GM12878 (cell line): ENCODE measurements at regions not wholly inside any gene's neighbourhood (a gene's known extent, or its start where the extent isn't known, plus 50 kb on each side); places are given as distances from the start of the nearest gene placed in this dataset.

ENCODE experiments used
- ATAC-seq: fragments of 200-7000 bp; cut with Tn5 transposase; 3 replicates; pipeline ENCODE4 v1.9.1; 2020; ENCODE audit warnings: mild to moderate bottlenecking, moderate library complexity
- BruUV-seq: library from RNA; stranded (reverse); fragments of 400-500 nt; replicated peaks from 2 replicates; lab custom pipeline; 2021; lab: Mats Ljungman, UMichigan
- CTCF ChIA-PET: fragments of 300-600 bp; sonication (Branson Sonifier 250); formaldehyde crosslinking; extraction: SDS; loops from one replicate; lab custom pipeline; 2021; ENCODE audit warnings: inconsistent platforms; lab: Yijun Ruan, JAX
- POLR2A ChIA-PET: fragments of 350-600 bp; formaldehyde crosslinking; extraction: SDS; loops from one replicate; lab custom pipeline; 2021; ENCODE audit warnings: inconsistent platforms; lab: Charles Lee
- RAD21 ChIA-PET: fragments of 300-600 bp; sonication (Branson Sonifier 250); formaldehyde crosslinking; loops from one replicate; lab custom pipeline; 2023; ENCODE audit warnings: antibody characterized with exemption; ENCODE audit not compliant: unreplicated experiment; lab: Charles Lee
- SMC1A ChIA-PET: fragments of 300-600 bp; sonication (Branson Sonifier 250); formaldehyde crosslinking; loops from one replicate; lab custom pipeline; 2023; ENCODE audit not compliant: unreplicated experiment, uncharacterized antibody; lab: Charles Lee
- DNase-seq: peaks from one replicate; pipeline ENCODE4 v3.0.0-alpha.2; 2011; ENCODE audit warnings: low read depth, low spot score
- FAIRE-seq: peaks from 3 replicates; lab custom pipeline; 2011; peaks lifted over from hg19 to GRCh38; lab: Jason Lieb, UNC
- H2AFZ ChIP-seq: 2 replicates; pipeline ENCODE4 v1.6.0; 2011; ENCODE audit warnings: low read depth, low read length, control low read depth; ENCODE audit not compliant: control insufficient read depth
- H3K27ac ChIP-seq: 2 replicates; pipeline ENCODE4 v1.5.1; 2011; ENCODE audit warnings: control low read depth; ENCODE audit not compliant: control insufficient read depth, insufficient read depth
- H3K27me3 ChIP-seq, 2 experiments: replicated peaks in 1 of 2; 2 replicates each; pipeline versions ENCODE4 v1.6.0 to v1.6.1; 2011; ENCODE audit warnings: low read length in 1 of 2; ENCODE audit not compliant: control insufficient read depth in 2 of 2, insufficient read depth in 2 of 2
- H3K36me3 ChIP-seq, 2 experiments: 2 replicates each; pipeline ENCODE4 v1.5.1; 2011; ENCODE audit warnings: low read length in 1 of 2; ENCODE audit not compliant: control insufficient read depth in 2 of 2, insufficient read depth in 2 of 2
- H3K4me1 ChIP-seq: 2 replicates; pipeline ENCODE4 v1.6.1; 2011; ENCODE audit warnings: mild to moderate bottlenecking, low read length, moderate library complexity, mixed read lengths; ENCODE audit not compliant: control insufficient read depth, insufficient read depth
- H3K4me2 ChIP-seq: 2 replicates; pipeline ENCODE4 v1.6.0; 2011; ENCODE audit warnings: control low read depth; ENCODE audit not compliant: control insufficient read depth, insufficient read depth
- H3K4me3 ChIP-seq: fragments of 200-600 bp; sonication (generic); 2 replicates; pipeline ENCODE4 v1.5.1; 2016
- H3K79me2 ChIP-seq: 2 replicates; pipeline ENCODE4 v1.6.0; 2011; ENCODE audit warnings: low read length; ENCODE audit not compliant: control insufficient read depth, insufficient read depth
- H3K9ac ChIP-seq: 2 replicates; pipeline ENCODE4 v1.8.0; 2011; ENCODE audit warnings: low read length, control low read depth, mixed read lengths; ENCODE audit not compliant: control insufficient read depth, insufficient read depth
- H3K9me3 ChIP-seq: replicated peaks from 3 replicates; pipeline ENCODE4 v1.5.1; 2011; ENCODE audit warnings: mild to moderate bottlenecking, low read length; ENCODE audit not compliant: control insufficient read depth, insufficient read depth
- H4K20me1 ChIP-seq: 2 replicates; pipeline ENCODE4 v1.6.0; 2011; ENCODE audit not compliant: control insufficient read depth, insufficient read depth
- BHLHE40 ChIP-seq, 2 experiments: fragments of 450-650 bp in 1 of 2; IDR thresholded peaks; 2 replicates each; pipeline ENCODE4 v1.6.1; 2011 to 2017; ENCODE audit warnings: low read depth in 2 of 2, borderline replicate concordance in 1 of 2, improper control_type of control experiment in 1 of 2, low read length in 1 of 2, mild to moderate bottlenecking in 1 of 2
- BMI1 ChIP-seq: fragments of 450-650 bp; IDR thresholded peaks from 2 replicates; pipeline ENCODE4 v1.6.1; 2016; ENCODE audit warnings: mild to moderate bottlenecking, moderate library complexity, borderline replicate concordance
- CREM ChIP-seq: IDR thresholded peaks from 2 replicates; pipeline ENCODE4 v1.6.1; 2014; ENCODE audit warnings: antibody characterized with exemption, low read depth
- LARP7 ChIP-seq: fragments of 450-650 bp; IDR thresholded peaks from 2 replicates; pipeline ENCODE4 v1.6.1; 2017; ENCODE audit warnings: mild to moderate bottlenecking
- NR2F1 ChIP-seq: fragments of 450-650 bp; conservative IDR thresholded peaks from 2 replicates; pipeline ENCODE4 v1.6.1; 2017; ENCODE audit warnings: mild to moderate bottlenecking
- NRF1 ChIP-seq: conservative IDR thresholded peaks from 2 replicates; pipeline ENCODE4 v1.6.1; 2011; ENCODE audit warnings: mild to moderate bottlenecking, low read depth, low read length, improper control_type of control experiment
- SIX5 ChIP-seq: IDR thresholded peaks from 2 replicates; pipeline ENCODE4 v1.6.1; 2011; ENCODE audit warnings: mild to moderate bottlenecking, low read depth, low read length, moderate library complexity; ENCODE audit not compliant: severe bottlenecking
- SUPT20H ChIP-seq: IDR thresholded peaks from 2 replicates; pipeline ENCODE4 v1.6.1; 2011; ENCODE audit warnings: low read depth, mild to moderate bottlenecking, low read length, moderate library complexity, borderline replicate concordance; ENCODE audit not compliant: control insufficient read depth
- WGBS: methylation state at CpG from one replicate; pipeline ENCODE4 v1.1.6; 2016; ENCODE audit warnings: low lambda C conversion rate; ENCODE audit not compliant: insufficient replicate concordance, insufficient coverage; ENCODE audit errors: missing lambda C conversion rate; 5-methylcytosine and 5-hydroxymethylcytosine counted together
- in situ Hi-C: fragments of 300-500 bp; cut with MboI; formaldehyde crosslinking; loops from 9 replicates; pipeline ENCODE4 v1.14.3; 2018; ENCODE audit warnings: mixed read lengths
- intact Hi-C: fragments of 100-400 bp; cut with micrococcal nuclease; formaldehyde crosslinking; loops from one replicate; pipeline ENCODE4 v1.14.2; 2022; ENCODE audit not compliant: unreplicated experiment
- TF ChIP-seq, protein P1 (sequence below): fragments of 450-650 bp; IDR thresholded peaks from 2 replicates; pipeline ENCODE4 v1.6.1; 2016; ENCODE audit warnings: mild to moderate bottlenecking, moderate library complexity, borderline replicate concordance

DNA sequence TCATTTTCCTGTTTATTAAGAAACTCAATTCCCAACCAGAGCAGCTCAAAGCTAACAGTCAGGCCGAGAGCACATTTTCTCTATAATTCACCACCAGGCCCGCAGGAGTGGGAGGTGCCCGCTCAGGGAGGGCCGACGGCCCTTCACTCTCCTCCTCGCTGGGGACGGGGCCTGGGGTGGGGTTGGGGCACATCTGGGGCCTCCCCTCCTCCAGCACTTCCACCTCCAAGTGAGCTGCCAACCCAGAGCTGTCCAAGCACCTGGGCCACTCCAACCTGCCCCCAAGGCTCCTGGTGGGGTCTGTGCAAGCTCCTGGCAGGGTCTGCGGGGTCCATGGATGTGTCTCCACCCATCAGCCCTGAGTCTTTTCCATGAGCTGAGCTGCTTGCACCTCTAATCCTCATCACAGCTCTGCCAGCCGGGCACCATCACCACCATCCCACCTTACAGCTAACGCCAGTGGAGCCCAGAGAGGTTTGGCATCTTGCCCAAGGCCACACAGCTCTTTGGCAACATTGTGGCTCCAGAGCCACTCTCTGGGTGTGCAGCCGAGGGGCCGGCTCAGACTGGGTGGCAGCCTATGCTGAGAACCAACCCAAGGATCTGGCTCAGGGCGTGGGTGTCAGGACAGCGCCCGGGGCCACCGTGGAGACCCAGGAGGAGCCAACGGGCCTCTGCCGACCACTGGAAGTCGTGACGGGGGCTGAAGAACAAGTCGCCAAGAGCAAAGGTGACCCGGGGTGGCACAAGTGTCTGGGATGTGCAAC is 193.5 kb downstream of the BRD1 start:
- no peaks in the 10 kb centered on the region for H3K9me3 ChIP-seq
- H4K20me1 ChIP-seq = no peaks in the 10 kb centered on the region
- H3K79me2 ChIP-seq = no peaks in the 10 kb centered on the region
- H3K27ac ChIP-seq = no peak overlapping the region
- TF ChIP-seq, protein P1, sequence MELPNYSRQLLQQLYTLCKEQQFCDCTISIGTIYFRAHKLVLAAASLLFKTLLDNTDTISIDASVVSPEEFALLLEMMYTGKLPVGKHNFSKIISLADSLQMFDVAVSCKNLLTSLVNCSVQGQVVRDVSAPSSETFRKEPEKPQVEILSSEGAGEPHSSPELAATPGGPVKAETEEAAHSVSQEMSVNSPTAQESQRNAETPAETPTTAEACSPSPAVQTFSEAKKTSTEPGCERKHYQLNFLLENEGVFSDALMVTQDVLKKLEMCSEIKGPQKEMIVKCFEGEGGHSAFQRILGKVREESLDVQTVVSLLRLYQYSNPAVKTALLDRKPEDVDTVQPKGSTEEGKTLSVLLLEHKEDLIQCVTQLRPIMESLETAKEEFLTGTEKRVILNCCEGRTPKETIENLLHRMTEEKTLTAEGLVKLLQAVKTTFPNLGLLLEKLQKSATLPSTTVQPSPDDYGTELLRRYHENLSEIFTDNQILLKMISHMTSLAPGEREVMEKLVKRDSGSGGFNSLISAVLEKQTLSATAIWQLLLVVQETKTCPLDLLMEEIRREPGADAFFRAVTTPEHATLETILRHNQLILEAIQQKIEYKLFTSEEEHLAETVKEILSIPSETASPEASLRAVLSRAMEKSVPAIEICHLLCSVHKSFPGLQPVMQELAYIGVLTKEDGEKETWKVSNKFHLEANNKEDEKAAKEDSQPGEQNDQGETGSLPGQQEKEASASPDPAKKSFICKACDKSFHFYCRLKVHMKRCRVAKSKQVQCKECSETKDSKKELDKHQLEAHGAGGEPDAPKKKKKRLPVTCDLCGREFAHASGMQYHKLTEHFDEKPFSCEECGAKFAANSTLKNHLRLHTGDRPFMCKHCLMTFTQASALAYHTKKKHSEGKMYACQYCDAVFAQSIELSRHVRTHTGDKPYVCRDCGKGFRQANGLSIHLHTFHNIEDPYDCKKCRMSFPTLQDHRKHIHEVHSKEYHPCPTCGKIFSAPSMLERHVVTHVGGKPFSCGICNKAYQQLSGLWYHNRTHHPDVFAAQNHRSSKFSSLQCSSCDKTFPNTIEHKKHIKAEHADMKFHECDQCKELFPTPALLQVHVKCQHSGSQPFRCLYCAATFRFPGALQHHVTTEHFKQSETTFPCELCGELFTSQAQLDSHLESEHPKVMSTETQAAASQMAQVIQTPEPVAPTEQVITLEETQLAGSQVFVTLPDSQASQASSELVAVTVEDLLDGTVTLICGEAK = no peak
- TF ChIP-seq LARP7 (no peak), BMI1 (no peak), SUPT20H (no peak), NR2F1 (no peak), CREM (no peak), NRF1 (no peak), SIX5 (no peak), BHLHE40 (IDR thresholded peaks at IDR 0.05; ENCODE audit: borderline replicate concordance in 1 of 2, low read depth in 2 of 2, low read length in 1 of 2) (no peak)
- 65% methylated on average over 22 of the region's 22 CpGs for WGBS
- no peaks in the 10 kb centered on the region; a peak in 3 of 4 replicates for H3K36me3 ChIP-seq
- no peak overlapping the region for H3K4me3 ChIP-seq
- ChIA-PET CTCF (no interaction called here), SMC1A (no interaction called here), POLR2A (no interaction called here), RAD21 (no interaction called here)
- no peak for DNase-seq
- H3K9ac ChIP-seq = no peak overlapping the region
- H3K4me1 ChIP-seq = no peaks in the 10 kb centered on the region
- no peak overlapping the region for H3K4me2 ChIP-seq
- ATAC-seq = no peak
- no peaks in the 10 kb centered on the region for H3K27me3 ChIP-seq
- in situ Hi-C loops (no loop called here), intact Hi-C loops (no loop called here)
- no peak for FAIRE-seq
- H2AFZ ChIP-seq = no peak overlapping the region
- BruUV-seq = no TSS peak
